ENCODE measurements at regions not wholly inside any gene's neighbourhood (a gene's known extent, or its start where the extent isn't known, plus 50 kb on each side); places are given as distances from the start of the nearest gene placed in this dataset.
"Not testable (repeated sequence)": the region's sequence is repeated elsewhere in the genome, so short reads cannot be mapped to it uniquely, and the experiment has no call there.

DNA sequence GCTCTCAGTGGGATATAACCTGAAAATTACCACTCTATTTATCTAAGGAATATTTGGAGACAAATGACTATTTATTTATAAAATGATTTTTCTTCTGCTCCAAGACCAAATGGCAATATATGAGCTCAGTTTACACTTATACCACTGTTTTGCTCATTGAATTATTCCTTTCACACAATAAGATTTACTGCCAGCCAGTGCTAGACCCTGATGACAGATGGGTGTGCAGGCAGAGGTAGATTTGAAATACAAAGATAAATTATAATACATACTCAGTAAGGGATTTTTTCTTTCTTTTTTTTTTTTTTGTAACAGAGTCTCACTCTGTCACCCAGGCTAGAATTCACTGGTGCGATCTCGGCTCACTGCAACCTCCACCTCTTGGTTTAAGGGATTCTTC lies 980.3 kb downstream of the EPHA3 start:
- no peak for DNase-seq

DNA sequence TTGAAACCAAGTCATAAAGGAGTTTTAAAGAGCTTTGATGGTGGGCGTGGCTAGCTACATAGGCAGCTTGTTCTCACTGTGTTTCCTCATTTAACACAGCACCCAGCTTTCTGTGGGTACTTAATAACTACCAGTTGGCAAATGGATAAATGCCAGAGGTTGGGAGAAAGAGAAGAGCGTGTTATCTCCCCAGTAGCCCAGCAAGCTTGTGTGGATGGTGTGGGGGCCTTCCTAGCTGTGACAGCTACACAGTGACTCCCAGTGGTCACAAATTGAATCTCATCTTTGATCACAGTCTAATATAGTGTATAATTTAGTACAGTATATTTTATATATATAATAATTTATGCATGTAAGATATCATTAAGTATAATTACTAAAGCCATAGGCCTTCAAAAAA lies 984.1 kb downstream of the EPHA3 start:
- DNase-seq, result peak; percentile 81

DNA sequence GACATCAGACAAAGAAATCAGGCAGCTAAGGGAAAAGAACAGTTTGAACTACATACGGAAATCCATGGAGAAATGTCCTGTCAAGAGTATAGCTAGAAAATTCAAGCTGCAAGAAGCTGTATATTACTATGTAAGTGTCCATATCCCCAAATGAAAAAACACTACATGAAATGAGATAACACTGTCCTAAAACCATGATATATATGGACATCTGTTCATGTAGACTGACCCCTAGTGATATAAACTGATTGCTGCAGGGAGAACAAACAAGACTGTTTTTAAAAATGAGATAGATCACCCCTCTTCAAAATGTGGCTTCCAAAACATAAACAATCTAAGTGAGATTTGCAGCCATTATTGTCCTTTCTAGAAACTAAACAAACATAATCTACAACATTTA lies 985.6 kb downstream of the EPHA3 start:
- no peak for DNase-seq

DNA sequence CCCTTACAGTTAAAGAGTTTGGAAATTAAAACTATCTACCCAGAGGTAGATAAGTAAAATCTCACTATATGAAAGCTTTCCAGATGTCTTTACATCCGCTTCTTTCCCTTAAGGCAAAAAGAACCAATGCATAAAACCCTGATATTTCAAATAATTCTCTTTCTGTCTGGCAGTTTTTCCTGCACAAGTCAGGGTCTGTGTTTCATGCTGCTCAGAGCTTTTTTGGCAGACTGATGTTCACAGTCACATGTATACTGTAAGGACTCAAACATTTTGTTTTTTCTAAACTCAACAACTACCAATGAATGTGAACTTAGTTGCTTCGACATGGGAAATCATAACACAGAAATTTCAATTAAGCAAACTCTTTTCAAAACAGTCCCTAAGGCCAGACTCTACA lies 988.4 kb downstream of the EPHA3 start:
- DNase-seq, result no peak

DNA sequence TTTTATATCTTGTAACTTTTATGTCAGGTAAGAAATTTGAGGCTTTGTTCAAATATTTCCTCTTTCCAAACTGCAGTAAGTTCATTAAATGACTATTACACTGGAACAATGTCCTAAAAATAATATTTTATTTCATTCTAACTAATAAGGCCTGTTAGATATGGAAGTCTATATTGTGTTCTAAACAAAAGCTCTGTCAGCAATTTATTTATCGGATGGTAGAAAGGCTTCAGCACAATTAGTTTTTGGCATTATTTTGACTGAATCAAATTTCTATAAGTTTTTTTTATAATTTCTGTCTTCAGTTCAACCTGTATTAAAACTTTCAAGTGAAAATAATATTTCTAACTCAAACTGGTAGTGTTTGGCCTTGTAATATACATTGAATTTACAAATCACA lies 992.1 kb downstream of the EPHA3 start:
- DNase-seq, result no peak

DNA sequence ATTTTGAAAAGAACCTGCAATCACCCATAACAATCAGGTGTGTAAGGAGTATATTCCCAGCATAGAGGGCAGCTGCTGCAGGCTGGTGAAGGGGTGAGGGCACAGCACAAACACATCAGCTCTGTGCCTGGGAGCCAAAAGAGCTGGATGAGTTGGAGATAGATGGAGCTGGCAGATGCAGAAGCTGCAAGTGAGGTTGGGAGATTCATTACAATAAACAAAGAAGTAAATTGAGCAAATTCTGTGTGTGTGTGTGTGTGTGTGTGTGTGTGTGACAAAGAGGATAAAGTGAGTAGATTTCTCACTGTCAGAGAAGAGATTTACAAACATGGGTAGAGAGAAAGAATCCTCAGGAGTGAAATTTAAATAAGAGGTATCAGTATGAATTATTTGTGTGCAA lies 994.7 kb downstream of the EPHA3 start:
- no peak for DNase-seq

DNA sequence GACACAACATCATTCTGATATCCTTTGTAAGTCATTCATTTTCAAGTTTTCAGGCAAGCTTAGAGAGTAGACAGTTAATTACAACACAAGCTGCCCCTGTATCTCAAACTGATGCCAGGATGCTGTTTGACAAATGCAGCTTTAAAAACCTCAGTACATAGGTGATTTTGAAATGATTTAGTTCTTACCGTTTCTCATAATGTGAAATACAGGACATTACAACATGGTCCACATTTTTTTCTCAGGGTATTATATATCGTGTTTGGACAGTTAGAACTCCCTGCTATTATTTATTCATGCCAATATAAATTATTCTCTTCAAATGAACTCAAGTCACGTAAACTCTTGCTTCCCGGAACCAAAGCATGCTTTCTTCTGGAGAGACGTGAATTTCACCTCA lies 1013.9 kb downstream of the EPHA3 start:
- no peak for DNase-seq

DNA sequence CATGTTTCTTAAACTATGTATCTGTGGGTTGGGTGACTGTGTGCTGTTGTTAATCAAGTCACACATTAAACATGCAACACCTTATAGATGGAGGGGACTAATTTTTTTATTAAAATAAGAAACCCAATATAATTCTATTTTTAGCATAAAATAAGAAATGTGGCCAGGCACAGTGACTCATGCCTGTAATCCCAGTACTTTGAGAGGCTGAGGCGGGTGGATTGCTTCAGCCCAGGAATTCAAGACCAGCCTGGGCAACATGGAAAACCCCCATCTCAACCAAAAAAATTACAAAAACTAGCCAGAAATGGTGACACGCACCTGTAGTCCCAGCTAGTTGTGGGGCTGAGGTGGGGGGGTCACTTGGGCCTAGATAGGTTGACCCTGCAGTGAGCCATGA lies 1021.0 kb downstream of the EPHA3 start:
- no peak for DNase-seq

DNA sequence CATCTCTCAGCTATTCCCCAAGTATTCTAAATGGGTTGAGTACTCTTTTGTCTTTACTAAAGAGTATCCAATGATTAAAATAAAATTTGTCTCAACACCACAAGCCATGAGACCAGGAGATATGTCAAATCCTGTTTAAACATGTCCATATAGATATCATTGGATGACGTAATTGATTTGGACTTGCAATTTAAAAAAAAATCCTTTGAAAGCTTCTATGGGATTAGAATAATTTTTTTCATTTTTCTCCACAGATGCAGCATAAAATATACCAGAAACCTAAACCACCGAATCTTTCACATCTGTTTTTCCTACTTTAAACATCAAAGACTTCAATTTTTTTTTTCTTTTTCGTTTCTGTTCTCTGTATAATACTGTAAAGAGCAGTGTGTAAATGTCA lies 1022.3 kb downstream of the EPHA3 start:
- DNase-seq, result no peak

DNA sequence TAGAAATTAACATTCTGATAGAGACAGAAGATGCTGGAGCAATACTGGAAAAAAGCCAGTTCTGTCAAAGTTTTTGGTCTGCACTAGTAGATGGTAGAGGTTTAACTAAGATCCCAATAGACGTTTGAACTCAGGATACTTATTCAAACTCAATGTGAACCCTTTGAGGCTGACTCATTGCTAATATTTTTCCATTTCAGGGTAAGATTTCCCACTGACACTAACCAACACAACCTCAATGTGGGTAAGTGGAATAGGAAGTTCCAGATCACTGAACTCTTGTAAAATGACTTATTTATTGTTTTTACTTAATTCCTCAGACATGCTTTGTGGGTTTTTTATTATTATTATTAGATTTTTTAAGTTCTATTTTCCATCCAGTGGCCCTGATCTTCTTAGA lies 1024.8 kb downstream of the EPHA3 start:
- DNase-seq, result no peak

DNA sequence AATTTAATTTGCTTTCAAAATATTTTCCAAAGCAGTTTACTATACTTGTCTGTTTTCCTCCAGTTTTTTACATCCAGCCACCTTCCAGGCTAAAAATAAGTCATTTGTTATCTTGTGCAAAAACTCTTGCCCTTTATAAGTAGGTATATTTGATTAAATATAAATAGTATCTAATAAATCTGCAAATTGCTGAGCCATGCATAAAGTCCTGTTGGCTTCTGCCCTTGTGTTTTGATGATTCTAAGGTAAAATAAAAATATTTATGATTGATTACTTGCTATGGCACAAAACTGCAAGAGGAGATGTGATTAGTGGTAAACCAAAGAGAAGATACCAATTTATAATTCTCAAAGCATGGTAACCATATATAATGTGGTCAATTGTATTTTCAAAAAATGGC lies 1026.7 kb downstream of the EPHA3 start:
- no peak for DNase-seq

DNA sequence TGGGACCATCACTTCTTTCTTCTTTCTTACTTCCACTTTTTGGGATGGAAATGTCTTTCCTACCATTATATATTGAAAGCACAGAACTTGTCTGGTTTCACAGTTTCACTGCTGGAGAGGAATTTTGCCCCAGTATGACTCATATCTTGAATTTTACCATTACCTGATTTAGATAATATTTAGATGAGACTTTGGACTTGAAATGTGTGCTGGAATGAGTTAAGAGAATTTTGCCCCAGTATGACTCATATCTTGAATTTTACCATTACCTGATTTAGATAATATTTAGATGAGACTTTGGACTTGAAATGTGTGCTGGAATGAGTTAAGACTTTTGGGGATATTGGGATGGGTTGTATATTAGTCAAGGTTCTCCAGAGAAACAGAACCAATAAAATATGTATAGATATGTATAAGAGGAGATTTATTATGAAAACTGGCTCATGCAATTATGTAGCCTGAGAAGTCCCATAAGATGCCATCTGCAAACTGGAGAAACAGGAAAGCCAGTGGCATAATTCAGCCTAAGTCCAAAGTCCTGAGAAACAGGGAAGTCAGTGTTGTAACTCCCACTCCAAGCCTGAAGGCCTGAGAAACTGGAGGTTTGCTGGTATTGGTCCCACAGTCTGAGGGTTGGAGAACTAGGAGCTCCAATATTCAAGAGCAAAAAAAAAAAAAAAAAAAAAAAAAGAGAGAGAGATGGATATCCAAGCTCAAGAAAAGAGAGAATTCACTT lies 1029.2 kb downstream of the EPHA3 start:
- no peak for DNase-seq

DNA sequence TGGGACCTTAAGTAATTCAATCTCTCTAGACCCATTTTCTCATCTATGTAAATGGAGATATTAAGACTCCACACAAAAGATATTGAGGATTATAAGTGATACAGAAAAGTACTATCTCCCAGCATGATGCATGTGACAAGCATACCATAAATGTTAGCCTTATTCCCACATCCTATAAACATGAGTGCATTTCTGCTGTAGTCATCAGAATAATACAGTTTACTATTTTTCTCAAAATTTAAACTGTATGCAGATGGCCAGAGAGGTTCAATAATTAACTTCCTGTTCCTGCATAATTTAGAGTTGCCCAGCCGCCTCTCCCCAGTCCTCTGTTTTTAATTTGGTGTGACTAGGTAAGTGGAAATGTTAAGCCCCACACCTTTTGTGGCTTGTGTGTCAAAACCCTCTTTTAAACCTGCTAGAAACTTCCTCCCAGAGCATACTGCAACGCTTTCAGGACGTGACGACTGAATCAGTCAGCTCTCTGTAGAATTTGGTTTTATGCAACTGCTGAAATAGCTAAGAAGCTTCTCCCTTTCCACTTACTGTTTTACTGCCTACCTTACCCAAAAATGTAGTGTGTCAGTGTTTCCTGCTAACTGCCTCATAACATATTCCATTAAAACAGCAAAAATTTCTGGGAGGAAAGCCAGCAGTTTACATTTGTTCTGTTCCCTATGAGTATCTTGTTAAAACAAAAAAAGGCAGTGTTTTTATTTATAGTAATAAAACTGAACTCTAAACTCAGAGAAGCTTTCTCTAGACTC lies 1037.9 kb downstream of the EPHA3 start:
- no peak for DNase-seq

DNA sequence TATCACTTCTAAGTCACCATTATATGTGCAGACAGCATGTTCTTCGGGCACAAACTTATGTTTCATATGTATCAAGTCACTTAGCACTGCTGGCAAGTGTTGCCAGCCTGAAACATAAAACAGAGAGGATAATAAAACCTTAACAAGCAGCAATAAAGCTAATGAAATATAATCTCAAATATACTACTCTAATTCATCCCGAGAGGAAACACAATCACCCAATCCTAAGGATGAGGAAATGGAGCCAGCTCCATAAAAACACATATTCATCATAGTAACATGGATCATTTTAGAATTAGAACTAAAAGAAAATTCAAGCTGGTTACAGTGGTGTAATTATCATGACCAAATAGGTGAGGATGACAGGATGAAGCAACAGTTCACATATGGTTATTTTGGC lies 1072.7 kb downstream of the EPHA3 start:
- DNase-seq, result peak; percentile 0

DNA sequence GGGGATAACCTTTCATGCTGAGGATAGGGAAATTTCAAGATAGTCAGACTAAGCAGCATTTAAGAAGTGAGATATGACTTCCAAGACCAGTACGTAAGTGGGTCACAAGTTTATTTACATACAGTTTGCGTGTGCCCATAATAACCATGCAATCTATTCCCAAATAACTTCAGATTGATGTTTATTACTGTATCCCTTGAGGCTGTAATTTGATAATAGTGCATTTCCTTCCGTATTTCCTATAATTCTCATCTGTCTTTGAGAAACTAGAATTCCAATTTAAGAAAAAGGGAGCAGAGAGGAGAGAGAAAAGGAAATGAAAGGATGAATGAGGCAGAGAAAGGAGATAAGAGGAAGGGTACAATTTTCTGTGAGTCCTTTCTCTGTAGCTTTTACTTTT lies 1073.1 kb downstream of the EPHA3 start:
- peak; percentile 0 for DNase-seq

DNA sequence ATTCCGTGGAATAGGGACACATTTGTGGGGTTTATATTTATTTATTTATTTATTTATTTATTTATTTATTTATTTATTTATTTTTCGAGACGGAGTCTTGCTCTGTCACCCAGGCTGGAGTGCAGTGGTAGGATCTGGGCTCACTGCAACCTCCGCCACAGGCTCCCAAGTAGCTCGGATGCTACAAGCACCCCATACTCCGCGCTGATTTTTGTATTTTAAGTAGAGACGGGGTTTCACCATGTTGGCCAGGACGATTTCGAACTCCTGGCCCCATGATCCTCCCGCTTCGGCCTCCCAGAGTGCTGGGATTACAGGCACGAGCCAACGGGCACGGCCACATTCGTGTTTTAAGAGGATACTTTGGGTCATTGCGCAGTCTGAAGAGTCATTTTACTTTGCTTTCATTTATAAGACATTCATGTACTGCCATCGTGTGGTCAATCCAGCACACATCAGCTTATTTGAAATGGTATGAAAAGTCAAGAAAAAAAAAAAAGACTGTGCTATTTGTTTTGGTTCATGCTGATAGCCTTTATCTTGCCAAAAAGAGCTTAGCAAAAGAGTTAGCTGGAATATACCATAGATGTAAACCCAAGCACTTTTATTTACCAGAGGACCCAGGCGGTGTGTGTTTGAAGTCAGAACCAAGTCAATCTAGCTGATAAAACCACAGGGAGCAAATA lies 1075.0 kb downstream of the EPHA3 start:
- DNase-seq, result not testable (repeated sequence)

DNA sequence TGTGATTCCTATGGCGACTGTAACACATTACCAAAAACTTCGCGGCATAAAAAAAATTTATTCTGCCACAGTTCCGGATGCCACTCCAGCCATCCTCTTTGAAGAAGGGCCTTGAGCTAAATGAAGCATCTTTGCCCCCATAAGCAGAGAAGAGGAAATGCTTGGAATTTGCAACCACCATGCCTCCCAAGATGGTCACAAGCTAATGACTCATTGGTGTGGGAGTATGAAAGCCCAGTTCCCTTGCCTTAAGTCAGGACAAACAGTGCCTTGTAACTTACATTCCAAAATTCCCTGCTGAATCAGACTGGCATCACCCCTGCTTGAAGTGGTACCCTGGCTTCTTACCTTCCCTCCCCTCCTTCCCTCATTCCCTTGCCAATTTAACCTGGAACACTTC lies 1077.4 kb downstream of the EPHA3 start:
- DNase-seq, result no peak

DNA sequence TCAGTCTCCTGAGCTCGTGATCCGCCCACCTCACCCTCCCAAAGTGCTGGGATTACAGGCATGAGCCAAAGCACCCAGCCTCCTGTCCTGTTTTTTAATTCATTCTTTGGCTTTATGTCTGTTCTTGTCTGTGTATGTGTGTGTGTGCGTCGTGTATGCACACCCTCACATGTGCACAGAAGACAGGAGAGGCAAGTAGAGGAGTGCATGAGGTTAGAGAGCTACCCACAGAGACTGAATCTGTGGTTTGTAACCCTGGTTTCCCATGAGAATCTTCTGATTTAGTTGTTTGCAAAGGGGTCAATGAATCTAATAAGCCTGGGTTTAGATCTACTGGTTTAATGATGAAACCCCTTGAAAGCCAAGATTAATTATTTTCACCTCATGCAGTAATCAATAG lies 1090.0 kb downstream of the EPHA3 start:
- not testable (repeated sequence) for DNase-seq

DNA sequence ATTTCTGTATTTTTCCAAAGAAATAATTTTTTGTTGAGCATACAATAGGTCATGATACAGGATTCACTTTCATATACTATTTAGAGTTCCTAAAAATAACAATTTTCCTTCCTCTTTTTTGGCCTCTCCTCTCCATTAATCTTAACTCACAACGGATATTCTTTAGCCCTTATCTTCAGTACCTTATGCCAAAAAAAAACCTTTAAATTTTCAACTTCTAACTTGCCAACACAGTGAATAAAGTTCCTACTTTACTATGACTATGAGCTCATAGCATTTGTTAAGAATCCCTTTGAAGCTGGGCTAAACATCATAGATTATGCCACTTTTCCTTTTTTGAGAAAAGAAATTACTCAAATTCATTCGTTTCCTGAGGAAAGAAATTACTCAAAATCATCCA lies 1095.5 kb downstream of the EPHA3 start:
- not testable (repeated sequence) for DNase-seq

DNA sequence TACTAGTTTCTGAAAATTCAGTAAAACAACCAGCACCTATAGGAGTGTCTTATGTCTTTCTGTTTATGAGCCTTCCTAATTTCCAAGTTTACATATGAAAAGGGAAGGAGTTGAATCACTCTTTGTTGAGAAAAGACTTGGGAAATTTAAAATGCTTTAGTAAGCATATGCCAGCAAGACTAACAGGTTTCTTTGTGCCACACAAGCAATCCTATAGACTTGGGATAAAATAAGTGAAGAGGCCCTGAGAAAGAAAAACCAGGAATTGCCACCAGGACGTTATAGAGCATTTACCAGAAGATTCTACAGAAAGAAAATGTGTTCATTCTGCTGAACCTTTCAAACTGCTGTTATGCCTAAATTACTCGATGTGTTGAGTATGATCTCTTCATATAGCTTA lies 1099.1 kb downstream of the EPHA3 start:
- DNase-seq, result not testable (repeated sequence)

DNA sequence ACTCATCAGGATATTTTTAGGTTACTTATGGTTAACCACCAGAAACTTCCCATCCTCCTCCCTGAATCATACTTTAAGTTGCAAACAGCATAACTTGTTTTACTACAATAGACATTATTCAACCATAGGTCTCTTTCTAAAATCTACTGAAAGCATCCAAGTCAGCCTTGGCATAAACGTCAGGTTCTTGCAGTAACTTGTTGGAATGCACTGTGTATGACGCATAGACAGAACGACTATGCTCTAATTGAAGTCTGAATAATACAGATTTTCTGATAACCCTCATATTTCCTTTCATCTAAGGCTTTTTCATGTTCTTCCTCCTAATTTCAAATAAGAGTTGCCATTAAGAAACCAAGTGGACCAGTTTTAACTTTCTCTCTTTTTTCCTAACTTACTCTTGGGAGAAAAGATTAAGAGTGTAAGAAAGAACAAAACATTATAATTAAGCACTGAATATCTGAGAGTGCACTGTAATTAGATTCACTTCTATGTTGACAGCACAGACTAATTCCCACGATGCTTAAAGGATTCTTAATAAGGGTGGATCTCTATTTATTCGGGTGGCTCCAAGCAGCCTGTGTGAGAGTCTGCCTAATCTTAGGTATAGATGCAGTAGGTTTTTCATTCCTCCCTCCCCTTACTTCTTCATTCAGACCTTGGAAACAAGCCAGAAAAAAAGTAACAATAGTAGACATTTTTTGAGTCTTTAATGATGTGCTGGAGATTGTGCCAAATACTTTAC lies 1100.1 kb downstream of the EPHA3 start:
- DNase-seq, result not testable (repeated sequence)

DNA sequence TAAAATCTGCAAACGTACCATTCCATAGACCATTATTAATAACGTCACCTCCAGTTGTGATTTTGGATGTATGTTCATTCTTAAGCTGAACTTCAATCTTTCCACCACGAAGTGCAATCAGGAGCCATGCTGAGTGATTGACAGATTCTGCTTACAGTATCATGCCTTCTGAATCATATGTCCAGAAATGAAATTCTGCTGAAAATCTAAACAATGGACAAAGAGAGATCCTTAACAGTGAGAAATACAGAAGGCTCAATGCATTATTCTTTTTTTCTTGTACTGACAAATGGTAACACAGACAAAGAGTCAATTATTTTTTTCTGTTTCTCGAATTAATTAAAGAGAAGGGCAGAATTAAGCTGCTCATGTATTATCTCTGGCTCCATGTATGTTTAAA lies 1114.5 kb downstream of the EPHA3 start:
- DNase-seq, result no peak

DNA sequence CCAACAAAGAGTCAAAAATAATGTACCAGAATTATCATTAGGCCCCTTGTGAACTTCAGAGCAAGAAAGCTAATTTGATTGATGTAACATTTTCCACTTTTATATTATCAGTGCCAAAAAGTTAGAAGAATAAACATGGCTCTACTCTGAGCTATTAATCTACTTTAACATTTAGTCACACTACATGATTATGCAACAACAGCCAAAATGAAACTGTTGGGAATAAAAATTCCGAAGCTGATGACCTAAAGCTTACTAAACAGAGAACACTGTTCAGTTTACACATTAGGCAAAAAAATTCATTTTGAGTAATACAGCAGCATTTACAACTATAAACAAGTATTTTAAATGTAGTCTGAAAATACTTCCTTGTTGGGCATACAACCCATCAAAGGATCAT lies 1134.1 kb downstream of the EPHA3 start:
- no peak for DNase-seq

Measured in NCI-H1048 (cell line).